Nephron (organoid): ENCODE measurements at regions not wholly inside any gene's neighbourhood (a gene's known extent, or its start where the extent isn't known, plus 50 kb on each side); places are given as distances from the start of the nearest gene placed in this dataset.
A peak's percentile ranks its signal among the peaks of the same experiment; 100 is the strongest.
"Not testable (repeated sequence)": the region's sequence is repeated elsewhere in the genome, so short reads cannot be mapped to it uniquely, and the experiment has no call there.

Experiments used
- H3K27ac Mint-ChIP-seq, 3 experiments: 2 replicates each; pipeline ENCODE4 v1.8.0; 2020; ENCODE audit warnings: mixed read lengths in 3 of 3, mild to moderate bottlenecking in 2 of 3, moderate library complexity in 1 of 3
- H3K27me3 Mint-ChIP-seq: 2 replicates; pipeline ENCODE4 v1.8.0; 2021; ENCODE audit warnings: low read depth, mild to moderate bottlenecking, moderate library complexity, mixed read lengths
- H3K36me3 Mint-ChIP-seq: 2 replicates; pipeline ENCODE4 v1.8.0; 2020; ENCODE audit warnings: low read depth, mixed read lengths
- H3K4me1 Mint-ChIP-seq: 2 replicates; pipeline ENCODE4 v1.8.0; 2020; ENCODE audit warnings: mixed read lengths
- H3K4me3 Mint-ChIP-seq, 3 experiments: 2 replicates each; pipeline ENCODE4 v1.8.0; 2020; ENCODE audit warnings: mild to moderate bottlenecking in 3 of 3, mixed read lengths in 3 of 3, moderate library complexity in 2 of 3
- H3K9me3 Mint-ChIP-seq: 2 replicates; pipeline ENCODE4 v1.8.0; 2020; ENCODE audit warnings: mixed read lengths
- CTCF ChIP-seq, 3 experiments: fragments of 200-600 bp; sonication (generic); IDR thresholded peaks; one replicate each; pipeline ENCODE4 v1.5.0; 2021; ENCODE audit warnings: antibody characterized with exemption in 3 of 3; ENCODE audit not compliant: unreplicated experiment in 3 of 3

- TF ChIP-seq CTCF (IDR thresholded peaks at IDR 0.05; ENCODE audit: unreplicated experiment in 3 of 3), result no peak
- Mint-ChIP-seq H3K27me3 (peaks cover 3% of the 10 kb centered on the region), H3K27ac (no peak overlapping the region), H3K4me3 (no peak overlapping the region), H3K9me3 (peaks cover 2% of the 10 kb centered on the region), H3K36me3 (no peaks in the 10 kb centered on the region), H3K4me1 (peaks cover under 1% of the 10 kb centered on the region)
Measured at GRCh38 chr13:43963726-43964125, 84.0 kb downstream of the LACC1 start.

GRCh38 chr13:43964698-43965458 lies 85.2 kb downstream of the LACC1 start:
- TF ChIP-seq CTCF (IDR thresholded peaks at IDR 0.05; ENCODE audit: unreplicated experiment in 3 of 3), result no peak
- H3K36me3 Mint-ChIP-seq, result peaks cover 3% of the 10 kb centered on the region
- H3K27me3 Mint-ChIP-seq, result peaks cover 3% of the 10 kb centered on the region
- peak overlapping the region in 1 of 3 experiments; percentile 17 for H3K27ac Mint-ChIP-seq
- no peaks in the 10 kb centered on the region for H3K4me1 Mint-ChIP-seq
- H3K4me3 Mint-ChIP-seq, result no peak overlapping the region
- peaks cover 9% of the 10 kb centered on the region for H3K9me3 Mint-ChIP-seq

- peaks cover 3% of the 10 kb centered on the region for H3K36me3 Mint-ChIP-seq
- peaks cover 9% of the 10 kb centered on the region for H3K9me3 Mint-ChIP-seq
- no peaks in the 10 kb centered on the region for H3K4me1 Mint-ChIP-seq
- peaks cover 3% of the 10 kb centered on the region for H3K27me3 Mint-ChIP-seq
- H3K27ac Mint-ChIP-seq, result peak overlapping the region in 1 of 3 experiments; percentile 17
- no peak for TF ChIP-seq CTCF (IDR thresholded peaks at IDR 0.05; ENCODE audit: unreplicated experiment in 3 of 3)
- no peak overlapping the region for H3K4me3 Mint-ChIP-seq
Measured at GRCh38 chr13:43965459-43965845, 85.7 kb downstream of the LACC1 start.

- H3K27me3 Mint-ChIP-seq, H3K9me3 Mint-ChIP-seq, H3K4me1 Mint-ChIP-seq, H3K4me3 Mint-ChIP-seq, H3K27ac Mint-ChIP-seq, H3K36me3 Mint-ChIP-seq: not testable (repeated sequence)
Measured at GRCh38 chr13:43968251-43968942, 88.7 kb downstream of the LACC1 start.

GRCh38 chr13:43968943-43969690 lies 89.4 kb downstream of the LACC1 start:
- not testable (repeated sequence) for H3K4me3 Mint-ChIP-seq, H3K36me3 Mint-ChIP-seq, H3K9me3 Mint-ChIP-seq, H3K4me1 Mint-ChIP-seq, H3K27me3 Mint-ChIP-seq, H3K27ac Mint-ChIP-seq

- H3K27me3 Mint-ChIP-seq, H3K9me3 Mint-ChIP-seq, H3K27ac Mint-ChIP-seq, H3K4me3 Mint-ChIP-seq, H3K36me3 Mint-ChIP-seq, H3K4me1 Mint-ChIP-seq: not testable (repeated sequence)
Measured at GRCh38 chr13:43969919-43970318, 90.2 kb downstream of the LACC1 start.

- H3K4me1 Mint-ChIP-seq, H3K36me3 Mint-ChIP-seq, H3K27me3 Mint-ChIP-seq, H3K4me3 Mint-ChIP-seq, H3K9me3 Mint-ChIP-seq, H3K27ac Mint-ChIP-seq: not testable (repeated sequence)
Measured at GRCh38 chr13:43970520-43971242, 91.0 kb downstream of the LACC1 start.

GRCh38 chr13:43971324-43971723 lies 91.6 kb downstream of the LACC1 start:
- H3K4me1 Mint-ChIP-seq, H3K4me3 Mint-ChIP-seq, H3K27ac Mint-ChIP-seq, H3K27me3 Mint-ChIP-seq, H3K36me3 Mint-ChIP-seq: not testable (repeated sequence)
- H3K9me3 Mint-ChIP-seq, result peaks cover 13% of the 10 kb centered on the region
